Progenitor cell of endocrine pancreas (in vitro differentiated cells): ENCODE measurements at regions not wholly inside any gene's neighbourhood (a gene's known extent, or its start where the extent isn't known, plus 50 kb on each side); places are given as distances from the start of the nearest gene placed in this dataset.
A peak's percentile ranks its signal among the peaks of the same experiment; 100 is the strongest.
"Not testable (repeated sequence)": the region's sequence is repeated elsewhere in the genome, so short reads cannot be mapped to it uniquely, and the experiment has no call there.

Experiments
- DNase-seq: peaks from one replicate; pipeline ENCODE4 v3.0.0; 2021; ENCODE audit warnings: low spot score; ENCODE audit not compliant: unreplicated experiment
- H3K27ac Mint-ChIP-seq: 2 replicates; pipeline ENCODE4 v1.8.0; 2021; ENCODE audit warnings: mild to moderate bottlenecking, moderate library complexity, mixed read lengths
- H3K27me3 Mint-ChIP-seq: 2 replicates; pipeline ENCODE4 v1.8.0; 2021; ENCODE audit warnings: mixed read lengths
- H3K36me3 Mint-ChIP-seq: 2 replicates; pipeline ENCODE4 v1.8.0; 2022; ENCODE audit warnings: mixed read lengths; ENCODE audit not compliant: insufficient read depth
- H3K4me1 Mint-ChIP-seq: 2 replicates; pipeline ENCODE4 v1.8.0; 2021; ENCODE audit warnings: low read depth, mixed read lengths
- H3K4me3 Mint-ChIP-seq: 2 replicates; pipeline ENCODE4 v1.8.0; 2021; ENCODE audit warnings: low read depth, mild to moderate bottlenecking, moderate library complexity, mixed read lengths
- H3K9me3 Mint-ChIP-seq: 2 replicates; pipeline ENCODE4 v1.8.0; 2021; ENCODE audit warnings: low read depth, mixed read lengths
- CTCF ChIP-seq: fragments of 200-600 bp; sonication (generic); IDR thresholded peaks from one replicate; pipeline ENCODE4 v1.5.0; 2021; ENCODE audit warnings: antibody characterized with exemption, mild to moderate bottlenecking; ENCODE audit not compliant: unreplicated experiment

- peaks cover 2% of the 10 kb centered on the region for H3K4me1 Mint-ChIP-seq
- peak overlapping the region; percentile 2 for H3K27ac Mint-ChIP-seq
- no peak for DNase-seq
- H3K9me3 Mint-ChIP-seq: no peaks in the 10 kb centered on the region
- H3K27me3 Mint-ChIP-seq: no peaks in the 10 kb centered on the region
- TF ChIP-seq CTCF: no peak
- no peaks in the 10 kb centered on the region for H3K36me3 Mint-ChIP-seq
- no peak overlapping the region for H3K4me3 Mint-ChIP-seq
These were observed 176.2 kb upstream of the AHI1 start for GRCh38 chr6:135673501-135674309.

GRCh38 chr6:135675026-135675425 lies 176.5 kb upstream of the PDE7B start:
- no peak for TF ChIP-seq CTCF
- H3K27ac Mint-ChIP-seq: no peak overlapping the region
- no peaks in the 10 kb centered on the region for H3K36me3 Mint-ChIP-seq
- peaks cover 2% of the 10 kb centered on the region for H3K4me1 Mint-ChIP-seq
- H3K4me3 Mint-ChIP-seq: no peak overlapping the region
- no peaks in the 10 kb centered on the region for H3K27me3 Mint-ChIP-seq
- DNase-seq: no peak
- no peaks in the 10 kb centered on the region for H3K9me3 Mint-ChIP-seq

GRCh38 chr6:135675862-135676261 lies 175.6 kb upstream of the PDE7B start:
- Mint-ChIP-seq H3K36me3 (no peaks in the 10 kb centered on the region), H3K4me3 (no peak overlapping the region), H3K27me3 (no peaks in the 10 kb centered on the region), H3K27ac (no peak overlapping the region), H3K9me3 (no peaks in the 10 kb centered on the region), H3K4me1 (peaks cover 2% of the 10 kb centered on the region)
- peak; percentile 80 for TF ChIP-seq CTCF
- DNase-seq: peak; percentile 16

- Mint-ChIP-seq H3K9me3 (no peaks in the 10 kb centered on the region), H3K4me3 (no peak overlapping the region), H3K27me3 (peaks cover 6% of the 10 kb centered on the region), H3K27ac (peak overlapping the region; percentile 26), H3K4me1 (peaks cover 7% of the 10 kb centered on the region), H3K36me3 (no peaks in the 10 kb centered on the region)
- no peak for TF ChIP-seq CTCF
- no peak for DNase-seq
These were observed 170.3 kb upstream of the PDE7B start for GRCh38 chr6:135680964-135681913.

- Mint-ChIP-seq H3K4me3 (no peak overlapping the region), H3K9me3 (no peaks in the 10 kb centered on the region), H3K4me1 (peaks cover 8% of the 10 kb centered on the region), H3K27me3 (peaks cover 6% of the 10 kb centered on the region), H3K36me3 (no peaks in the 10 kb centered on the region), H3K27ac (no peak overlapping the region)
- no peak for TF ChIP-seq CTCF
- DNase-seq: no peak
These were observed 164.7 kb upstream of the PDE7B start for GRCh38 chr6:135686784-135687301.

- not testable (repeated sequence) for H3K4me3 Mint-ChIP-seq, H3K36me3 Mint-ChIP-seq, H3K9me3 Mint-ChIP-seq, H3K4me1 Mint-ChIP-seq, DNase-seq, H3K27ac Mint-ChIP-seq, H3K27me3 Mint-ChIP-seq
These were observed 163.0 kb upstream of the PDE7B start for GRCh38 chr6:135688476-135688875.
